ENCODE measurements at regions not wholly inside any gene's neighbourhood (a gene's known extent, or its start where the extent isn't known, plus 50 kb on each side); places are given as distances from the start of the nearest gene placed in this dataset.

DNA sequence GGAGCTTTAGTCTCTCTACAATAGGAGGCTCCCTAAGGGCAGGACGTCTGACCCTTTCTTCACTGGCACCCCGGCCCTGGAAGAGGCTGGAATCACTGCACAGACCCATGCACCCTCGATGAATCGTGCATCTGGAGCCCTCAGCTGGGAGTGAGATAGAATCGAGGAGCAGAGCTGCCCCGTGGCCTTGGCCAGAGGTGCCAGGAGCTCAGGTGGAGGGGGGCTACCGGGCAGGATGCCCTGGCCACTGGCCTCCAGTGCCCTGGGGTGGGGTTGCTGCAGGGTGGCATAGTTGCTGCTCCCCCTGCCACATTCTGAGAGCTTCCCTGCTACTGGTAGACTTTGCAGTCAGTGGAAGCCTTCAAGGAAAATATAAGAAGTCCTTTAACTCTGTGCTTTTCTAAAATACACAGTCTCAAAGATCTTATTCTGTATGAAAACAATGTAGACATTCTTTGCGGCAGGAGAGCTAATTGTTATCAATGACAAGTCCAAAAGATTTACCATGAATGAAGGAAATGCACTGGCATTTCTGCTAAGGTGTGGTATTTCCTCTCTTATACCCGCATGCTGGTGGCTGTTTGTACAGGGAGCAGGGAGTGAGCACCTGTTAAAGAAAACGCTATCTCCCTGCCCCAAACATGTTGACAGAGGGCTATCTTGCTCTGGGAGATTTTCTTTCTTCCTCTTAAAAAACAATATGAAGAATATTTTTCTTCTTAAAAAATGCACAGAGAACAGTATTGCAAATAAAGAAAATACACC lies 122.8 kb downstream of the C6orf118 start:
- TF ChIP-seq POLR2AphosphoS5 (IDR thresholded peaks at IDR 0.05) (no peak), POLR2A (IDR thresholded peaks at IDR 0.05) (no peak), EP300 (IDR thresholded peaks at IDR 0.05; ENCODE audit: low read depth) (no peak)
- TF ChIP-seq, protein P1, sequence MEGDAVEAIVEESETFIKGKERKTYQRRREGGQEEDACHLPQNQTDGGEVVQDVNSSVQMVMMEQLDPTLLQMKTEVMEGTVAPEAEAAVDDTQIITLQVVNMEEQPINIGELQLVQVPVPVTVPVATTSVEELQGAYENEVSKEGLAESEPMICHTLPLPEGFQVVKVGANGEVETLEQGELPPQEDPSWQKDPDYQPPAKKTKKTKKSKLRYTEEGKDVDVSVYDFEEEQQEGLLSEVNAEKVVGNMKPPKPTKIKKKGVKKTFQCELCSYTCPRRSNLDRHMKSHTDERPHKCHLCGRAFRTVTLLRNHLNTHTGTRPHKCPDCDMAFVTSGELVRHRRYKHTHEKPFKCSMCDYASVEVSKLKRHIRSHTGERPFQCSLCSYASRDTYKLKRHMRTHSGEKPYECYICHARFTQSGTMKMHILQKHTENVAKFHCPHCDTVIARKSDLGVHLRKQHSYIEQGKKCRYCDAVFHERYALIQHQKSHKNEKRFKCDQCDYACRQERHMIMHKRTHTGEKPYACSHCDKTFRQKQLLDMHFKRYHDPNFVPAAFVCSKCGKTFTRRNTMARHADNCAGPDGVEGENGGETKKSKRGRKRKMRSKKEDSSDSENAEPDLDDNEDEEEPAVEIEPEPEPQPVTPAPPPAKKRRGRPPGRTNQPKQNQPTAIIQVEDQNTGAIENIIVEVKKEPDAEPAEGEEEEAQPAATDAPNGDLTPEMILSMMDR (IDR thresholded peaks at IDR 0.05) = no peak
